HG02610 (cell line): ENCODE measurements at regions not wholly inside any gene's neighbourhood (a gene's known extent, or its start where the extent isn't known, plus 50 kb on each side); places are given as distances from the start of the nearest gene placed in this dataset.
"Not testable (repeated sequence)": the region's sequence is repeated elsewhere in the genome, so short reads cannot be mapped to it uniquely, and the experiment has no call there.

Experiments used
- ATAC-seq: cut with Tn5 transposase; IDR thresholded peaks from one replicate; pipeline ENCODE4 v1.9.1; 2021; ENCODE audit warnings: mild to moderate bottlenecking, moderate library complexity; ENCODE audit not compliant: unreplicated experiment

- ATAC-seq = no peak
These were observed 398.5 kb downstream of the PTPRU start for GRCh38 chr1:29634746-29635335.

- ATAC-seq = no peak
These were observed 398.0 kb downstream of the PTPRU start for GRCh38 chr1:29634324-29634723.

- no peak for ATAC-seq
These were observed 397.4 kb downstream of the PTPRU start for GRCh38 chr1:29633771-29634170.

GRCh38 chr1:29632806-29633615 lies 396.7 kb downstream of the PTPRU start:
- ATAC-seq = no peak

GRCh38 chr1:29631836-29632805 lies 395.8 kb downstream of the PTPRU start:
- no peak for ATAC-seq

GRCh38 chr1:29631361-29631760 lies 395.0 kb downstream of the PTPRU start:
- ATAC-seq = no peak

- ATAC-seq = no peak
These were observed 394.4 kb downstream of the PTPRU start for GRCh38 chr1:29630756-29631155.

- no peak for ATAC-seq
These were observed 393.6 kb downstream of the PTPRU start for GRCh38 chr1:29629814-29630516.

- no peak for ATAC-seq
These were observed 393.1 kb downstream of the PTPRU start for GRCh38 chr1:29629401-29629800.

- ATAC-seq = no peak
These were observed 391.9 kb downstream of the PTPRU start for GRCh38 chr1:29628190-29628589.

GRCh38 chr1:29626726-29627125 lies 390.4 kb downstream of the PTPRU start:
- no peak for ATAC-seq

GRCh38 chr1:29626066-29626465 lies 389.7 kb downstream of the PTPRU start:
- ATAC-seq = no peak

GRCh38 chr1:29625084-29625420 lies 388.7 kb downstream of the PTPRU start:
- no peak for ATAC-seq

GRCh38 chr1:29624320-29625083 lies 388.2 kb downstream of the PTPRU start:
- ATAC-seq = no peak

GRCh38 chr1:29623501-29623900 lies 387.2 kb downstream of the PTPRU start:
- no peak for ATAC-seq

- no peak for ATAC-seq
These were observed 385.6 kb downstream of the PTPRU start for GRCh38 chr1:29621826-29622435.

GRCh38 chr1:29620631-29621030 lies 384.3 kb downstream of the PTPRU start:
- ATAC-seq = no peak

- no peak for ATAC-seq
These were observed 370.9 kb downstream of the PTPRU start for GRCh38 chr1:29607236-29607635.

GRCh38 chr1:29604796-29605195 lies 368.5 kb downstream of the PTPRU start:
- ATAC-seq = not testable (repeated sequence)

GRCh38 chr1:29603622-29604021 lies 367.3 kb downstream of the PTPRU start:
- no peak for ATAC-seq
